MM.1S (cell line): ENCODE measurements at regions not wholly inside any gene's neighbourhood (a gene's known extent, or its start where the extent isn't known, plus 50 kb on each side); places are given as distances from the start of the nearest gene placed in this dataset.

Source experiments
- EZH2phosphoT487 ChIP-seq: fragments of 300-600 bp; sonication (generic); IDR thresholded peaks from 2 replicates; pipeline ENCODE4 v1.6.1; 2018; ENCODE audit warnings: antibody characterized with exemption, low read length
- TF ChIP-seq, protein P1 (sequence below): fragments of 300-600 bp; sonication (generic); IDR thresholded peaks from 2 replicates; pipeline ENCODE4 v1.5.1; 2016; ENCODE audit warnings: antibody characterized with exemption, low read length, mixed read lengths

DNA sequence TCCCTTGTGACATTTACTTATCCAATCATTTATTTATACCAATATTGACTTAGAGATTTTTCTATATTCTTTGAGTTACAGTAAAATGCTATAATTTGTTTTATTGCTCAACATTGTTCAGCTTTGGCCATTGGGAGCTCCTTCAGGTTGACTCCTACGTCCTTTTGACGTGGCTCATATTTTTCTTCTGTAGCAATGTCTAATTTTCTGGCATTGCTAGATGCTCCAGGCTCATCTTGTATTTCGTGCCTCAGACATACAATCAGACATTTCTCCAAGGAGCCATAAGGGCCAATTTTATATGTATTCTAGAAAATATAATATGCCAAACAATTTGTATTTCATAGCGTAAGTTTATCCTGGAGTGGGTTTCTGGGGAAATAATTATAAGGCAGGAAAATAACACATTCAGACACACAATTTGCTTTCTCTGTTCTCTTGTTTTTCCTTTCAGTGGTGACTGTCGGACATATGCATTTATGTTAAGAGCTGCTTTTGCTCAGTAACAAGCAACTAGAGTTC, 355.1 kb upstream of the MON1B start:
- TF ChIP-seq, protein P1, sequence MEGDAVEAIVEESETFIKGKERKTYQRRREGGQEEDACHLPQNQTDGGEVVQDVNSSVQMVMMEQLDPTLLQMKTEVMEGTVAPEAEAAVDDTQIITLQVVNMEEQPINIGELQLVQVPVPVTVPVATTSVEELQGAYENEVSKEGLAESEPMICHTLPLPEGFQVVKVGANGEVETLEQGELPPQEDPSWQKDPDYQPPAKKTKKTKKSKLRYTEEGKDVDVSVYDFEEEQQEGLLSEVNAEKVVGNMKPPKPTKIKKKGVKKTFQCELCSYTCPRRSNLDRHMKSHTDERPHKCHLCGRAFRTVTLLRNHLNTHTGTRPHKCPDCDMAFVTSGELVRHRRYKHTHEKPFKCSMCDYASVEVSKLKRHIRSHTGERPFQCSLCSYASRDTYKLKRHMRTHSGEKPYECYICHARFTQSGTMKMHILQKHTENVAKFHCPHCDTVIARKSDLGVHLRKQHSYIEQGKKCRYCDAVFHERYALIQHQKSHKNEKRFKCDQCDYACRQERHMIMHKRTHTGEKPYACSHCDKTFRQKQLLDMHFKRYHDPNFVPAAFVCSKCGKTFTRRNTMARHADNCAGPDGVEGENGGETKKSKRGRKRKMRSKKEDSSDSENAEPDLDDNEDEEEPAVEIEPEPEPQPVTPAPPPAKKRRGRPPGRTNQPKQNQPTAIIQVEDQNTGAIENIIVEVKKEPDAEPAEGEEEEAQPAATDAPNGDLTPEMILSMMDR, result no peak
- no peak for TF ChIP-seq EZH2phosphoT487
